GM12878 (cell line): ENCODE measurements at regions not wholly inside any gene's neighbourhood (a gene's known extent, or its start where the extent isn't known, plus 50 kb on each side); places are given as distances from the start of the nearest gene placed in this dataset.

Experiments used
- ATAC-seq: fragments of 200-7000 bp; cut with Tn5 transposase; 3 replicates; pipeline ENCODE4 v1.9.1; 2020; ENCODE audit warnings: mild to moderate bottlenecking, moderate library complexity
- BruUV-seq: library from RNA; stranded (reverse); fragments of 400-500 nt; replicated peaks from 2 replicates; lab custom pipeline; 2021; lab: Mats Ljungman, UMichigan
- CTCF ChIA-PET: fragments of 300-600 bp; sonication (Branson Sonifier 250); formaldehyde crosslinking; extraction: SDS; loops from one replicate; lab custom pipeline; 2021; ENCODE audit warnings: inconsistent platforms; lab: Yijun Ruan, JAX
- POLR2A ChIA-PET: fragments of 350-600 bp; formaldehyde crosslinking; extraction: SDS; loops from one replicate; lab custom pipeline; 2021; ENCODE audit warnings: inconsistent platforms; lab: Charles Lee
- RAD21 ChIA-PET: fragments of 300-600 bp; sonication (Branson Sonifier 250); formaldehyde crosslinking; loops from one replicate; lab custom pipeline; 2023; ENCODE audit warnings: antibody characterized with exemption; ENCODE audit not compliant: unreplicated experiment; lab: Charles Lee
- SMC1A ChIA-PET: fragments of 300-600 bp; sonication (Branson Sonifier 250); formaldehyde crosslinking; loops from one replicate; lab custom pipeline; 2023; ENCODE audit not compliant: unreplicated experiment, uncharacterized antibody; lab: Charles Lee
- DNase-seq: peaks from one replicate; pipeline ENCODE4 v3.0.0-alpha.2; 2011; ENCODE audit warnings: low read depth, low spot score
- FAIRE-seq: peaks from 3 replicates; lab custom pipeline; 2011; peaks lifted over from hg19 to GRCh38; lab: Jason Lieb, UNC
- H2AFZ ChIP-seq: 2 replicates; pipeline ENCODE4 v1.6.0; 2011; ENCODE audit warnings: low read depth, low read length, control low read depth; ENCODE audit not compliant: control insufficient read depth
- H3K27ac ChIP-seq: 2 replicates; pipeline ENCODE4 v1.5.1; 2011; ENCODE audit warnings: control low read depth; ENCODE audit not compliant: control insufficient read depth, insufficient read depth
- H3K27me3 ChIP-seq, 2 experiments: replicated peaks in 1 of 2; 2 replicates each; pipeline versions ENCODE4 v1.6.0 to v1.6.1; 2011; ENCODE audit warnings: low read length in 1 of 2; ENCODE audit not compliant: control insufficient read depth in 2 of 2, insufficient read depth in 2 of 2
- H3K36me3 ChIP-seq, 2 experiments: 2 replicates each; pipeline ENCODE4 v1.5.1; 2011; ENCODE audit warnings: low read length in 1 of 2; ENCODE audit not compliant: control insufficient read depth in 2 of 2, insufficient read depth in 2 of 2
- H3K4me1 ChIP-seq: 2 replicates; pipeline ENCODE4 v1.6.1; 2011; ENCODE audit warnings: mild to moderate bottlenecking, low read length, moderate library complexity, mixed read lengths; ENCODE audit not compliant: control insufficient read depth, insufficient read depth
- H3K4me2 ChIP-seq: 2 replicates; pipeline ENCODE4 v1.6.0; 2011; ENCODE audit warnings: control low read depth; ENCODE audit not compliant: control insufficient read depth, insufficient read depth
- H3K4me3 ChIP-seq: fragments of 200-600 bp; sonication (generic); 2 replicates; pipeline ENCODE4 v1.5.1; 2016
- H3K79me2 ChIP-seq: 2 replicates; pipeline ENCODE4 v1.6.0; 2011; ENCODE audit warnings: low read length; ENCODE audit not compliant: control insufficient read depth, insufficient read depth
- H3K9ac ChIP-seq: 2 replicates; pipeline ENCODE4 v1.8.0; 2011; ENCODE audit warnings: low read length, control low read depth, mixed read lengths; ENCODE audit not compliant: control insufficient read depth, insufficient read depth
- H3K9me3 ChIP-seq: replicated peaks from 3 replicates; pipeline ENCODE4 v1.5.1; 2011; ENCODE audit warnings: mild to moderate bottlenecking, low read length; ENCODE audit not compliant: control insufficient read depth, insufficient read depth
- H4K20me1 ChIP-seq: 2 replicates; pipeline ENCODE4 v1.6.0; 2011; ENCODE audit not compliant: control insufficient read depth, insufficient read depth
- BMI1 ChIP-seq: fragments of 450-650 bp; IDR thresholded peaks from 2 replicates; pipeline ENCODE4 v1.6.1; 2016; ENCODE audit warnings: mild to moderate bottlenecking, moderate library complexity, borderline replicate concordance
- CHD1 ChIP-seq: IDR thresholded peaks from 2 replicates; pipeline ENCODE4 v1.6.1; 2012; ENCODE audit warnings: low read depth, low read length, improper control_type of control experiment
- FOXM1 ChIP-seq: IDR thresholded peaks from 2 replicates; pipeline ENCODE4 v1.6.1; 2012; ENCODE audit warnings: low read depth, mild to moderate bottlenecking, inconsistent platforms, low read length, moderate library complexity
- GABPA ChIP-seq: IDR thresholded peaks from 2 replicates; pipeline ENCODE4 v1.6.1; 2014; ENCODE audit warnings: antibody characterized with exemption, low read depth, mild to moderate bottlenecking, inconsistent platforms
- GATAD2B ChIP-seq: fragments of 450-650 bp; conservative IDR thresholded peaks from 2 replicates; pipeline ENCODE4 v1.6.1; 2017; ENCODE audit warnings: low read depth, mild to moderate bottlenecking, moderate library complexity
- KDM1A ChIP-seq: fragments of 200-600 bp; sonication (generic); IDR thresholded peaks from 2 replicates; pipeline ENCODE4 v1.6.1; 2016; ENCODE audit warnings: borderline replicate concordance
- MEF2B ChIP-seq: fragments of 450-650 bp; IDR thresholded peaks from 2 replicates; pipeline ENCODE4 v1.6.1; 2018; ENCODE audit warnings: mild to moderate bottlenecking, moderate library complexity; ENCODE audit not compliant: partially characterized antibody, poor library complexity, severe bottlenecking
- NFYA ChIP-seq: IDR thresholded peaks from 2 replicates; pipeline ENCODE4 v1.6.1; 2011; ENCODE audit warnings: low read depth, mild to moderate bottlenecking, low read length, improper control_type of control experiment, borderline replicate concordance
- POLR2AphosphoS2 ChIP-seq: IDR thresholded peaks from 2 replicates; pipeline ENCODE4 v1.6.1; 2011; ENCODE audit warnings: low read depth, mild to moderate bottlenecking, low read length, improper control_type of control experiment, moderate library complexity
- RCOR1 ChIP-seq: conservative IDR thresholded peaks from 2 replicates; pipeline ENCODE4 v1.6.1; 2012; ENCODE audit warnings: low read depth, low read length, improper control_type of control experiment
- SMAD1 ChIP-seq: fragments of 450-650 bp; IDR thresholded peaks from 2 replicates; pipeline ENCODE4 v1.6.1; 2018; ENCODE audit warnings: mild to moderate bottlenecking, low read depth; ENCODE audit not compliant: partially characterized antibody
- SPI1 ChIP-seq: IDR thresholded peaks from 2 replicates; pipeline ENCODE4 v1.6.1; 2011; ENCODE audit warnings: low read depth, mild to moderate bottlenecking, low read length, moderate library complexity, borderline replicate concordance; ENCODE audit not compliant: insufficient read depth
- SRF ChIP-seq, 2 experiments: IDR thresholded peaks; 2 replicates each; pipeline ENCODE4 v1.6.1; 2011; ENCODE audit warnings: low read depth in 2 of 2, low read length in 2 of 2, mild to moderate bottlenecking in 1 of 2, moderate library complexity in 1 of 2
- TAF1 ChIP-seq: IDR thresholded peaks from 2 replicates; pipeline ENCODE4 v1.6.1; 2011; ENCODE audit warnings: mild to moderate bottlenecking, low read depth, low read length, borderline replicate concordance
- WGBS: methylation state at CpG from one replicate; pipeline ENCODE4 v1.1.6; 2016; ENCODE audit warnings: low lambda C conversion rate; ENCODE audit not compliant: insufficient replicate concordance, insufficient coverage; ENCODE audit errors: missing lambda C conversion rate; 5-methylcytosine and 5-hydroxymethylcytosine counted together
- in situ Hi-C: fragments of 300-500 bp; cut with MboI; formaldehyde crosslinking; loops from 9 replicates; pipeline ENCODE4 v1.14.3; 2018; ENCODE audit warnings: mixed read lengths
- intact Hi-C: fragments of 100-400 bp; cut with micrococcal nuclease; formaldehyde crosslinking; loops from one replicate; pipeline ENCODE4 v1.14.2; 2022; ENCODE audit not compliant: unreplicated experiment
- TF ChIP-seq, protein P1 (sequence below): IDR thresholded peaks from 2 replicates; pipeline ENCODE4 v1.6.1; 2011; ENCODE audit warnings: borderline replicate concordance, low read depth, mild to moderate bottlenecking, moderate library complexity, low read length; ENCODE audit not compliant: insufficient read depth, poor library complexity, severe bottlenecking
- TF ChIP-seq, protein P2 (sequence below): IDR thresholded peaks from 2 replicates; pipeline ENCODE4 v1.6.1; 2011; ENCODE audit warnings: low read depth, low read length, improper control_type of control experiment, borderline replicate concordance
- TF ChIP-seq, protein P3 (sequence below): fragments of 450-650 bp; IDR thresholded peaks from 2 replicates; pipeline ENCODE4 v1.6.1; 2018; ENCODE audit warnings: mild to moderate bottlenecking, low read depth, moderate library complexity; ENCODE audit not compliant: partially characterized antibody
- TF ChIP-seq, protein P4 (sequence below): fragments of 150-350 bp; IDR thresholded peaks from 2 replicates; pipeline ENCODE4 v1.6.1; 2014; ENCODE audit warnings: mild to moderate bottlenecking, low read depth, low read length

DNA sequence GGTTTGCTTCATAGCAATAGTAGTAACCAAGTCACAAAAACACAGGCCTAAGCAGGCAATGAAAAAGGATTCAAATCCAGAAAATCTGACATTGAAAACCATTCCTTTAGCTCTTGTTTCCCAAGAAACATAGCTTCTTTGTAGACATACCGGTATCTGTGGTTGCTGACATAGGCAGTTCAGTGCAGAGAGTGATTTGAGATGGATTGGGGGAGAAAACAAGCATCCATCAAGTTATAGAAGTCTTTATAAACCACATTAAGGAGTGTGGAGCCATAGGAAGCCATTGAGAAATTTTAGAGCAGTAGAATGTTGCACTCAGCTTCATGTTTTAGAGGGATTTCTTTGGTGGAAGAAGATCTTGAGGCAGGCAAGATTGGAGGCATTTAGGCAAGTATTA, 91.2 kb upstream of the MARCKS start:
- ChIA-PET SMC1A (interaction anchor here (0.8 to 1.6 kb wide), 11 partner anchors 9 to 300 kb away, joined by 3 to 8 read pairs (median 3); no protein-coding TSS in a partner anchor), CTCF (interaction anchor here (0.7 to 1.2 kb wide), 4 partner anchors 10 to 24 kb away, joined by 3 to 4 read pairs (median 4); no protein-coding TSS in a partner anchor), POLR2A (interaction anchor here (0.5 to 1.4 kb wide), 2 partner anchors 12 to 89 kb away, joined by 4 to 5 read pairs; no protein-coding TSS in a partner anchor), RAD21 (interaction anchor here (0.8 to 1.8 kb wide), 6 partner anchors 9 to 138 kb away, joined by 3 to 5 read pairs (median 3); no protein-coding TSS in a partner anchor)
- Histone ChIP-seq H3K4me1 (peaks cover 13% of the 10 kb centered on the region), H4K20me1 (no peaks in the 10 kb centered on the region), H3K79me2 (no peaks in the 10 kb centered on the region), H3K36me3 (no peaks in the 10 kb centered on the region), H2AFZ (peak overlapping the region; percentile 8; the same call in 1 of the 2 replicates), H3K9ac (no peak overlapping the region), H3K27ac (no peak overlapping the region), H3K4me2 (no peak overlapping the region), H3K4me3 (no peak overlapping the region), H3K9me3 (no peaks in the 10 kb centered on the region), H3K27me3 (no peaks in the 10 kb centered on the region)
- no peak for FAIRE-seq
- intact Hi-C loops (no loop called here), in situ Hi-C loops (no loop called here)
- WGBS = 100% methylated on average over 1 of the region's 1 CpG
- no peak for DNase-seq
- no peak for ATAC-seq
- no TSS peak for BruUV-seq
- TF ChIP-seq NFYA (no peak), SMAD1 (no peak), BMI1 (no peak), CHD1 (no peak), POLR2AphosphoS2 (no peak), GATAD2B (no peak), TAF1 (no peak), KDM1A (no peak), FOXM1 (no peak), GABPA (no peak), RCOR1 (no peak), MEF2B (no peak), SRF (IDR thresholded peaks at IDR 0.05; ENCODE audit: low read depth in 2 of 2, low read length in 2 of 2) (no peak), SPI1 (no peak)
- TF ChIP-seq, protein P1, sequence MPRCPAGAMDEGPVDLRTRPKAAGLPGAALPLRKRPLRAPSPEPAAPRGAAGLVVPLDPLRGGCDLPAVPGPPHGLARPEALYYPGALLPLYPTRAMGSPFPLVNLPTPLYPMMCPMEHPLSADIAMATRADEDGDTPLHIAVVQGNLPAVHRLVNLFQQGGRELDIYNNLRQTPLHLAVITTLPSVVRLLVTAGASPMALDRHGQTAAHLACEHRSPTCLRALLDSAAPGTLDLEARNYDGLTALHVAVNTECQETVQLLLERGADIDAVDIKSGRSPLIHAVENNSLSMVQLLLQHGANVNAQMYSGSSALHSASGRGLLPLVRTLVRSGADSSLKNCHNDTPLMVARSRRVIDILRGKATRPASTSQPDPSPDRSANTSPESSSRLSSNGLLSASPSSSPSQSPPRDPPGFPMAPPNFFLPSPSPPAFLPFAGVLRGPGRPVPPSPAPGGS = no peak
- TF ChIP-seq, protein P2, sequence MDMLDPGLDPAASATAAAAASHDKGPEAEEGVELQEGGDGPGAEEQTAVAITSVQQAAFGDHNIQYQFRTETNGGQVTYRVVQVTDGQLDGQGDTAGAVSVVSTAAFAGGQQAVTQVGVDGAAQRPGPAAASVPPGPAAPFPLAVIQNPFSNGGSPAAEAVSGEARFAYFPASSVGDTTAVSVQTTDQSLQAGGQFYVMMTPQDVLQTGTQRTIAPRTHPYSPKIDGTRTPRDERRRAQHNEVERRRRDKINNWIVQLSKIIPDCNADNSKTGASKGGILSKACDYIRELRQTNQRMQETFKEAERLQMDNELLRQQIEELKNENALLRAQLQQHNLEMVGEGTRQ = no peak
- TF ChIP-seq, protein P3, sequence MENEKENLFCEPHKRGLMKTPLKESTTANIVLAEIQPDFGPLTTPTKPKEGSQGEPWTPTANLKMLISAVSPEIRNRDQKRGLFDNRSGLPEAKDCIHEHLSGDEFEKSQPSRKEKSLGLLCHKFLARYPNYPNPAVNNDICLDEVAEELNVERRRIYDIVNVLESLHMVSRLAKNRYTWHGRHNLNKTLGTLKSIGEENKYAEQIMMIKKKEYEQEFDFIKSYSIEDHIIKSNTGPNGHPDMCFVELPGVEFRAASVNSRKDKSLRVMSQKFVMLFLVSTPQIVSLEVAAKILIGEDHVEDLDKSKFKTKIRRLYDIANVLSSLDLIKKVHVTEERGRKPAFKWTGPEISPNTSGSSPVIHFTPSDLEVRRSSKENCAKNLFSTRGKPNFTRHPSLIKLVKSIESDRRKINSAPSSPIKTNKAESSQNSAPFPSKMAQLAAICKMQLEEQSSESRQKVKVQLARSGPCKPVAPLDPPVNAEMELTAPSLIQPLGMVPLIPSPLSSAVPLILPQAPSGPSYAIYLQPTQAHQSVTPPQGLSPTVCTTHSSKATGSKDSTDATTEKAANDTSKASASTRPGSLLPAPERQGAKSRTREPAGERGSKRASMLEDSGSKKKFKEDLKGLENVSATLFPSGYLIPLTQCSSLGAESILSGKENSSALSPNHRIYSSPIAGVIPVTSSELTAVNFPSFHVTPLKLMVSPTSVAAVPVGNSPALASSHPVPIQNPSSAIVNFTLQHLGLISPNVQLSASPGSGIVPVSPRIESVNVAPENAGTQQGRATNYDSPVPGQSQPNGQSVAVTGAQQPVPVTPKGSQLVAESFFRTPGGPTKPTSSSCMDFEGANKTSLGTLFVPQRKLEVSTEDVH = no peak
- TF ChIP-seq, protein P4, sequence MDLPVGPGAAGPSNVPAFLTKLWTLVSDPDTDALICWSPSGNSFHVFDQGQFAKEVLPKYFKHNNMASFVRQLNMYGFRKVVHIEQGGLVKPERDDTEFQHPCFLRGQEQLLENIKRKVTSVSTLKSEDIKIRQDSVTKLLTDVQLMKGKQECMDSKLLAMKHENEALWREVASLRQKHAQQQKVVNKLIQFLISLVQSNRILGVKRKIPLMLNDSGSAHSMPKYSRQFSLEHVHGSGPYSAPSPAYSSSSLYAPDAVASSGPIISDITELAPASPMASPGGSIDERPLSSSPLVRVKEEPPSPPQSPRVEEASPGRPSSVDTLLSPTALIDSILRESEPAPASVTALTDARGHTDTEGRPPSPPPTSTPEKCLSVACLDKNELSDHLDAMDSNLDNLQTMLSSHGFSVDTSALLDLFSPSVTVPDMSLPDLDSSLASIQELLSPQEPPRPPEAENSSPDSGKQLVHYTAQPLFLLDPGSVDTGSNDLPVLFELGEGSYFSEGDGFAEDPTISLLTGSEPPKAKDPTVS = no peak
